MM.1S (cell line): ENCODE measurements at regions not wholly inside any gene's neighbourhood (a gene's known extent, or its start where the extent isn't known, plus 50 kb on each side); places are given as distances from the start of the nearest gene placed in this dataset.

Source experiments
- DNase-seq: peaks from one replicate; pipeline ENCODE4 v3.0.0-alpha.2; 2015
- H2AFZ ChIP-seq: fragments of 300-600 bp; sonication (generic); 2 replicates; pipeline ENCODE4 v1.6.0; 2016; ENCODE audit warnings: antibody characterized with exemption, low read length
- H3F3A ChIP-seq: fragments of 300-600 bp; sonication (generic); 2 replicates; pipeline ENCODE4 v1.6.1; 2016; ENCODE audit warnings: mild to moderate bottlenecking, antibody characterized with exemption, low read length, moderate library complexity, mixed read lengths; ENCODE audit not compliant: insufficient read depth
- H3K27ac ChIP-seq: fragments of 300-600 bp; sonication (generic); 2 replicates; pipeline ENCODE4 v1.5.1; 2016; ENCODE audit warnings: mild to moderate bottlenecking, low read length
- H3K27me3 ChIP-seq: fragments of 300-600 bp; sonication (generic); replicated peaks from 2 replicates; pipeline ENCODE4 v1.6.0; 2016; ENCODE audit warnings: low read length; ENCODE audit not compliant: insufficient read depth
- H3K36me3 ChIP-seq: fragments of 300-600 bp; sonication (generic); replicated peaks from 2 replicates; pipeline ENCODE4 v1.6.1; 2016; ENCODE audit warnings: mild to moderate bottlenecking, low read length, mixed read lengths; ENCODE audit not compliant: insufficient read depth
- H3K4me1 ChIP-seq: fragments of 300-600 bp; sonication (generic); 2 replicates; pipeline ENCODE4 v1.6.1; 2016; ENCODE audit warnings: low read length, mixed read lengths
- H3K4me2 ChIP-seq: fragments of 300-600 bp; sonication (generic); 2 replicates; pipeline ENCODE4 v1.6.0; 2016; ENCODE audit warnings: low read depth, low read length
- H3K4me3 ChIP-seq: fragments of 300-600 bp; sonication (generic); 2 replicates; pipeline ENCODE4 v1.5.1; 2016; ENCODE audit warnings: low read length, mixed read lengths
- H3K79me2 ChIP-seq: fragments of 300-600 bp; sonication (generic); 2 replicates; pipeline ENCODE4 v1.6.1; 2016; ENCODE audit warnings: mixed run types, low read length, mixed read lengths
- H3K9ac ChIP-seq: fragments of 300-600 bp; sonication (generic); 2 replicates; pipeline ENCODE4 v1.6.1; 2016; ENCODE audit warnings: low read length, mixed read lengths
- H3K9me2 ChIP-seq: fragments of 300-600 bp; sonication (generic); replicated peaks from 2 replicates; pipeline ENCODE4 v1.6.1; 2016; ENCODE audit warnings: mild to moderate bottlenecking, low read length, mixed read lengths; ENCODE audit not compliant: insufficient read depth
- H3K9me3 ChIP-seq: fragments of 300-600 bp; sonication (generic); replicated peaks from 2 replicates; pipeline ENCODE4 v1.6.1; 2016; ENCODE audit warnings: mild to moderate bottlenecking, low read length, mixed read lengths; ENCODE audit not compliant: insufficient read depth
- H4K20me1 ChIP-seq: fragments of 300-600 bp; sonication (generic); 2 replicates; pipeline ENCODE4 v1.6.1; 2016; ENCODE audit warnings: mild to moderate bottlenecking, low read length, moderate library complexity, mixed read lengths; ENCODE audit not compliant: insufficient read depth
- CTCF ChIP-seq: fragments of 300-600 bp; sonication (generic); IDR thresholded peaks from 2 replicates; pipeline ENCODE4 v1.5.1; 2016; ENCODE audit warnings: antibody characterized with exemption, low read length, mixed read lengths
- EZH2 ChIP-seq: fragments of 300-600 bp; sonication (generic); optimal IDR thresholded peaks from 2 replicates; pipeline ENCODE3; 2017; ENCODE audit warnings: low read depth, mild to moderate bottlenecking, antibody characterized with exemption, low read length, mixed read lengths
- EZH2phosphoT487 ChIP-seq: fragments of 300-600 bp; sonication (generic); IDR thresholded peaks from 2 replicates; pipeline ENCODE4 v1.6.1; 2018; ENCODE audit warnings: antibody characterized with exemption, low read length

- Histone ChIP-seq H3K9me3 (no peaks in the 10 kb centered on the region), H3K9me2 (no peaks in the 10 kb centered on the region), H3K4me2 (no peak overlapping the region), H3F3A (no peaks in the 10 kb centered on the region), H4K20me1 (no peaks in the 10 kb centered on the region), H3K4me1 (no peaks in the 10 kb centered on the region), H3K27me3 (no peaks in the 10 kb centered on the region), H3K9ac (no peak overlapping the region), H3K27ac (no peak overlapping the region), H3K4me3 (no peak overlapping the region), H3K79me2 (no peaks in the 10 kb centered on the region), H2AFZ (no peak overlapping the region), H3K36me3 (no peaks in the 10 kb centered on the region)
- TF ChIP-seq EZH2 (no peak), CTCF (no peak), EZH2phosphoT487 (no peak)
- no peak for DNase-seq
Measured at GRCh38 chr4:83757121-83757621, 221.3 kb downstream of the GPAT3 start.

- H3K36me3 ChIP-seq = no peaks in the 10 kb centered on the region
- no peak for TF ChIP-seq EZH2
- TF ChIP-seq CTCF = no peak
- TF ChIP-seq EZH2phosphoT487 = no peak
- H3K79me2 ChIP-seq = no peaks in the 10 kb centered on the region
- DNase-seq = no peak
- no peak overlapping the region for H3K4me2 ChIP-seq
- no peaks in the 10 kb centered on the region for H3K27me3 ChIP-seq
- H3K9me2 ChIP-seq = no peaks in the 10 kb centered on the region
- no peak overlapping the region for H2AFZ ChIP-seq
- H3K27ac ChIP-seq = no peak overlapping the region
- no peak overlapping the region for H3K9ac ChIP-seq
- H3F3A ChIP-seq = no peaks in the 10 kb centered on the region
- no peaks in the 10 kb centered on the region for H3K9me3 ChIP-seq
- no peaks in the 10 kb centered on the region for H4K20me1 ChIP-seq
- no peaks in the 10 kb centered on the region for H3K4me1 ChIP-seq
- H3K4me3 ChIP-seq = no peak overlapping the region
Measured at GRCh38 chr4:83753260-83753659, 217.4 kb downstream of the GPAT3 start.

GRCh38 chr4:83751336-83751949 is 215.5 kb downstream of the GPAT3 start:
- Histone ChIP-seq H3K4me2 (no peak overlapping the region), H3K9me3 (no peaks in the 10 kb centered on the region), H3K36me3 (no peaks in the 10 kb centered on the region), H3K4me3 (no peak overlapping the region), H3K27ac (no peak overlapping the region), H3K27me3 (no peaks in the 10 kb centered on the region), H3K4me1 (no peaks in the 10 kb centered on the region), H3K9ac (no peak overlapping the region), H4K20me1 (no peaks in the 10 kb centered on the region), H3F3A (no peaks in the 10 kb centered on the region), H3K79me2 (no peaks in the 10 kb centered on the region), H2AFZ (no peak overlapping the region), H3K9me2 (no peaks in the 10 kb centered on the region)
- no peak for DNase-seq
- TF ChIP-seq EZH2phosphoT487 = no peak
- no peak for TF ChIP-seq CTCF
- TF ChIP-seq EZH2 = no peak
